HG02885 (cell line): ENCODE measurements at regions not wholly inside any gene's neighbourhood (a gene's known extent, or its start where the extent isn't known, plus 50 kb on each side); places are given as distances from the start of the nearest gene placed in this dataset.
"Not testable (repeated sequence)": the region's sequence is repeated elsewhere in the genome, so short reads cannot be mapped to it uniquely, and the experiment has no call there.

Experiments used
- ATAC-seq: cut with Tn5 transposase; IDR thresholded peaks from one replicate; pipeline ENCODE4 v1.9.1; 2021; ENCODE audit warnings: mild to moderate bottlenecking; ENCODE audit not compliant: unreplicated experiment, poor library complexity

DNA sequence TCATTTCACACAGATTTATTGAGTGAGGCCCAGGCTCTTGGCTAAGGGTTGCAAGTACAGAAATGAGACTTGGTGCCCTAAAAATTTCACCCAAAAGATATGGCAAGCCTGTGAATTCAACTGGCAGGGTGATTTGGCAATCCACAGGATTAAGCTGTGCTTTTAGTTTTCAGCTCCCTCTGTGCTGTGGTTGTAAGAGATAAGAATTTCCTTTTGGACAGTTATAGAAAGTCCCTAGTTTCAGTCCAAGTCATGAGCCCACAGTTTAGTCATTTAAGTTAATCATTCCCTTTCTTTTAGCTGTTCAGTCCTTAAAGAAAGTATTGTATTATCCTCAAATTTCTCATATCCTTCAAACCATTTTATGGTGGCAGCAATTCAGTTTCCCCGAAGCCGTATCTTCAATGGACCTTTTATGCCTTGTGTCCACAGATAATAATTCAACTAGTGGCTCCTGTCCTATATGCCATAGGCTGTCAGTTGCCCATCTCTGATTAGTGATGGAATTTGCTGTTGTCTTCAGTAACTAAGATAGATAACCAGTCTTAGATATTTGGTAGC lies 73.4 kb upstream of the NAMPT start:
- ATAC-seq: no peak

DNA sequence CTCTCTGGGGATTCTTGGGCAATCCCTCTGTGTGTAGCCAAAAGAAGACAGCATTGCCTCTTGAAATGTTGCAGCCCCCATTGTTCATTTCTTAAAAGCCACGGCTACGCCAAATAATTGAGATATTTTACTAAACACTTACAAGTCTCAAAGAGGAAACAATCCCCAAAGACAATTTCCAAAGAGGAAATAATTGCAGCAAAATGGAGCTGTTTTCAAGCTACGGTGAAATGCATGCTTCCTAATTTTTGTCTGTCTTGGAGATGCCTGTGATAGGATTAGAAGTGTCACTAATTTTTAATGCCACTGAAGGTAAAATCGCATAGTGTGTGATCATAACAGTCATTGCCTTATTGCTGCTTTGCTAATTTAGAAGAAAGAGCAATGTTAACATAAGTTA lies 72.9 kb upstream of the NAMPT start:
- no peak for ATAC-seq

DNA sequence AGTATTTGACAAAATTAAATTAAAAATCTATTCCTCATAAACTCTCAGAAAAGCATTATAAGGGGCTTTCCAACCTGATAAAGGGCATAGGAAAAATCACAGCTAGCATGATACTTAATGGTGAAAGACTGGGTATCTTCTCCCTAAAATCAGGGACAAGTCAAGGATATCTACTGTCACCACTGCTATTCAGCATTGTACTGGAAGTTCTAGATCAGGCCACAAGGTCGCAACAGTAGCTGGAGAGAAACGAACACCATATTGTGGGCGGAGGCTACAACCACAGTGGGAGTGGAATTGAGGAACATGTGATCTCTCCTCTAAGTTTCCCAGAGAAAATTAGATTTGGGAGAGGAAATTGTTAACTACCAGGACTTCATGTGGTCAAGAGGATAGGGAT lies 70.0 kb upstream of the NAMPT start:
- no peak for ATAC-seq

DNA sequence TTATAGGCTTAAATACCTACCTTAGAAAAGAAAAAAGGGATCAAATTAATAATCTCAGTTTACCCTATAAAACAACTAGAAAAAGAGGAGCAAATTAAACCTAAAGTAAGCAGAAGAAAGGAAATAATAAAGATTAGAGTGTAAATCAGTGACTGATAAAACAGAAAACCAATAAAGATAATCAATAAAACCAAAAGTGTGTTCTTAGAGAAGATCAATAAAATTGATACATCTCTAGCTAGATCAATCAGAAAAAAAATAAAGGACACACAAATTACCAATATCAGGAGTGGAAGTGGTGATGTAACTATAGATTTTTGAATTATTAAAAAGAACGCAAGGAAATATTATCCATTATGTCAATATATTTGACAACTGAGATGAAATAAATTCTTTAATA lies 69.2 kb upstream of the NAMPT start:
- no peak for ATAC-seq

DNA sequence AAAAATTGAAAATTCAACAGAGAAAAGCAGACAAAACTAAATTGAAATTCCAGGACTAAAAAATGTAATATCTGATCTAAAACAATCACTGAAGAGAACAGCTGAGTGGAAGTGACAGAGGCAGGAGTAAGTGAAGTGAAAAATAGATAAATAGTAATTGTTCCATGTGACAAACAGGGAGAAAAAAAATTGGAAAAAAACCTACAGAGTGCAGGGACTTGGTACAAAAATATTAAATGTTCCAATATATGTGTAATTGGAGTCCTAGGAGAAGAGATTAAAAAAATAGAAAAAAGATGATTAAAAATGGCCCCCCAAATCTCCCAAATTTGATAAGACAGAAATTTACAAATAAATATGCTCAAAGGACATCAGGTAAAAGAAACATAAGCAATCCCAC lies 63.4 kb upstream of the NAMPT start:
- ATAC-seq: no peak

DNA sequence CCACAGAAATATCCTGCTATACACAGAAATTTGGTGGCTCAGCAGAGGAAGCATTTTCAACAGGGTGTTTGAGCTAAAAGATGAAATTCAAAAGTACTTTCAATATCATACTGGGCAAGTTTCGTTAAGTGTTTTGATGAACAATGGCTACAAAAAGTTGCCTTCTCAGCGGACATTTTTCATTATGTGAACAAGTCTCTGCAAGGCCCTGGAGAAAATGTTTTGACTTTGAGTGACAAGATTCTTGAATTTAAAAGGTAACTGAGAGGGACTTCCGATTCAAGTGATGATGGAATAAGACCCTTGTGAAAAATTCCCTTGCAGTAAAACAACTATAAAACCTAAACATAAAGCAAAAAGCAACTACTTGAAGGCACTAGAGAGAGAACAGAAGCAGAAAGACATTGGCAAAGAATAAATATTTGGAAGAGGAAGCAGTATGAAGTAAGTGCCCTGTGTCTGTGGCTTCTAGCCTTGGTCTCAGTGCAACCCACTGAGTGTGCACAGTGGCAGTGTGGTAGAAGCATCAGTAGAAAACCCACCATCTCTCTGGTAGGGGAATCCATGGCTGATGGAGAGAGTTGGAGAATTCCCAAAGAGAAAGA lies 62.5 kb upstream of the NAMPT start:
- ATAC-seq: no peak

DNA sequence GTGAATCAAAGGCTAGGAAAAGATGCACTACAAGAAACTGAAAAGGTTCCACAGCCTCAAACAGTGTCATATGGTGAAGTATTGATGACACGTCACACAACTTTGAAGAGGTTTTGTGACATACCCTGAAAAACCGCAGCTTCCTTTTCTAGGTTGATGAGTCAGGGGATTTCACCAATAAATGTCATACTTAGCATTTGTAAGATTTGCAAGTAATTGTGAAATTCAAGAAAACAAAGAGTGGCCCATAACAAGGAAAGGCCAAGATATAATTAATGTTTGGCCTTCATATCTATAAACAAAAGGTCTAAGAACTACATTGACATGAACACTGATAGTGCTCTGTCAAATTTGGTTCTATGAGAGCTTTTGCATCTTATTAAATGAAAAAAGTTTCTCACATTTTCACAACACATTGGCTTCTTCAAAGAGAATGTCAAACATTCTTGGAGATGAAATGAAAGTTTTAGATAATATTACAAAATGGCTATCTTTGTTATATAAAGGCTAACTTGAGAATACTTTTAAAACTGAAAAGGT lies 62.0 kb upstream of the NAMPT start:
- ATAC-seq: peak; percentile 97

DNA sequence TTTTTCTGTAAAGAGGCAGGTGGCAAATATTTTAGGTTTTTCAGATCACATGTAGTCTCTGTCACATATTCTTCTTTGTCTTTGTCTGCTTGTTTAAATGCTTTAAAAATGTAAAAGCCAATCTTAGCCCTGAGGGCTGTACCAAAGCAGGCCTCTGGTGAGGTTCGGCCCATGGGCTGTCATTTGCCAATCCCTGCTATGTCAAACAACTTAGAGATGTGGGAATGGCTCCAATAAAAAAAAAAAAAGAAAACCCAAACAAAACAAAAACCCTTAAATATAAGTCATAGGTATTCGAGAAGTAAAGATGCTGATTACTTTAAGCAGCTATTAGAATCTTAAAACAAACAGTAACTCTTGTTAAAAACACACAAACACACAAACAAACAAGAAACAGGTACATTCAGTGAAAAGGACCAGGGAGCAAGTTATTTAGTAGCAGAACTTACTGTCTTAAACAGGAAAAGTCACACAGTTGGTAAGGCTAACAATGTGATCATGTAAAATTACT lies 61.4 kb upstream of the NAMPT start:
- ATAC-seq: no peak

DNA sequence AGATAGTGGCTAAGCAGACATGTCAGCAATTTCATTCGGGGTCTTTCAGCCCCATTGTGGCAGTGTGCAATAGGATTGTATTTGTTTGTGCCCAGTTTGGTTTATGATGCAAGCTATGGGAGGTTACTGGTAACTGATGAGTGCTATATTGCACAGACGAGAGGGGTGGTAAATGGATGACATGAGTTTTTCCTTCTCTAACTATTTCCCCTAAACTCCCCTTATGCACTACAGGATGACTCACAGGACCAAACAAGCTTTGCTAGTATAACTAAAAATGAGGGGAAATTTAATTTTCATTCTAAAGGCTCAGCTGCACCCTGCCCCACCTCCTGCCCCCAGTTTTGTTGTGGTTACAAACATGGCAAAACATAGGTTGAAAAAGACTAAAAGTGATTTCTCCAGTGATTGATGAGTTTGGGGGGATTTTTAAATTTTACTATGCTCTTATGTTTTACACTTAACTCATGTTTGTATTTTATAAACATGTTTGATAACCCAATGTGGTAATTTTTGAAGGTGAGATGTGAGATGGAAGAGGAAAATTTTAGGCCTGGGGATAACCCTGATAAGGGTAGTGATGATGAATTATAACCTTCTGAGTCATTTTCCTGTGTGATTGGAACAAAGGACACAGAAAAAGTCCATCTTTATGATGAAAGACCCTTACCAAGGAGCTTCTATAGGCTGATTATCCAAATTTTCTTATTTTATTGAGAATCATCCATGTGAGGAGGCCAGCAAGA lies 60.8 kb upstream of the NAMPT start:
- ATAC-seq: no peak

DNA sequence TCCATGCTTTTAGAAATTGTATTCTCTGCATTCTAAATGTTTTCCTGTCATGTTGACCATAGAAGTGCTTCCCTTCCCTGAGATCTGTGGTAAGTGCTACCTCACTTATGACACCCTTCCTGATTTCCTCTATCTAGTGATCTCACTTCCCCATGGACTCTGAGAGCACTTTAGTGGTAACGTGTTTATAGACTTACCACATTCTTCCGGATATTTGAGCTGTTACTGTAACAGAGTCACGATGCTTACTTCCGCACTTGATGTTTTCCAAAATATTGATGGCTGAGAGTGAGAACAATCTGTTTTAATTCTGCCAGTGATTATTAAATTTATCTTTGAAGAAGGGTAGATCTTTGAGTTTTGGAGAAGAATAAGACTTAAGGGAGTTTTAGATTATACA lies 60.1 kb upstream of the NAMPT start:
- no peak for ATAC-seq

DNA sequence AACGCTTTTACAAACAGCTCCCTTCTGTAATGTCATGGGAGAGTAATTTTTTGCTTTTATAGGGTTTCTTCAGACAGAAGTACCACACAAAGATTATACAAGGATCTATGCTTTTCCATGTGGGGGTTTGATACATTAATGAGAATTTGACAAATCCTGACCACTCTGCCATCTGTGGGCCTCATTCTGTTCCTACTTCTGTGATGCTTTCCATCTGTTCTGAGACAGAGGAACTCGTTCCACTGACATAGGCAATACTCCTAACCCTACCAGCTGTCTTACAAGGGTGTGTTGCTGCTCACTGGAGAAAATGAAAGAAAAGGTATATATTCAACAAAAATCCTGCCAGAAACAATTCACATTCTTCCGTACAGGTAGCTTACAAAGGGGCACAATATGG lies 59.4 kb upstream of the NAMPT start:
- no peak for ATAC-seq

DNA sequence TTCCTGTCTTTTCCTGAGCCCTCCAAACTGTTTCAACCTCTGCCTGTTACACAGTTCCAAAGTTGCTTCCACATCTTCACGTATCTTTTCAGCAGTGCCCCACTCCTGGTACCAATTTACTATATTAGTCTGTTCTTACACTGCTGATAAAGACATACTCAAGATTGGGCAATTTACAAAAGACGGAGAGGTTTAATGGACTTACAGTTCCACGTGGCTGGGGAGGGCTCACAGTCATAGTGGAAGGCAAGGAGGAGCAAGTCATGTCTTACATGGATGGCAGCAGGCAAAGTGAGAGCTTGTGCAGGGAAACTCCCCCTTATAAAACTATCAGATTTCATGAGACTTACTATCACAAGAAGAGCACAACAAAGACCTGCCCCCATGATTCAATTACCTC lies 57.3 kb upstream of the NAMPT start:
- not testable (repeated sequence) for ATAC-seq

DNA sequence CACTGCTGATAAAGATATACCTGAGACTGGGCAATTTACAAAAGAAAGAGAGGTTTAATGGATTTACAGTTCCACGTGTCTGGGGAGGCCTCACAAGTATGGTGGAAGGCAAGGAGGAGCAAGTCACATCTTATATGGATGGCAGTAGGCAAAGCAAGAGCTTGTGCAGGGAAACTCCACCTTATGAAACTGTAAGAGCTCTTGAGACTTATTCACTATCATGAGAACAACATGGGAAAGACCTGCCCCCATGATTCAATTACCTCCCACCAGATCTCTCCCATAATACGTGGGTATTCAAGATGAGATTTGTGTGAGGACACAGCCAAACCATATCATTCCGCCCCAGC lies 55.4 kb upstream of the NAMPT start:
- ATAC-seq: not testable (repeated sequence)

DNA sequence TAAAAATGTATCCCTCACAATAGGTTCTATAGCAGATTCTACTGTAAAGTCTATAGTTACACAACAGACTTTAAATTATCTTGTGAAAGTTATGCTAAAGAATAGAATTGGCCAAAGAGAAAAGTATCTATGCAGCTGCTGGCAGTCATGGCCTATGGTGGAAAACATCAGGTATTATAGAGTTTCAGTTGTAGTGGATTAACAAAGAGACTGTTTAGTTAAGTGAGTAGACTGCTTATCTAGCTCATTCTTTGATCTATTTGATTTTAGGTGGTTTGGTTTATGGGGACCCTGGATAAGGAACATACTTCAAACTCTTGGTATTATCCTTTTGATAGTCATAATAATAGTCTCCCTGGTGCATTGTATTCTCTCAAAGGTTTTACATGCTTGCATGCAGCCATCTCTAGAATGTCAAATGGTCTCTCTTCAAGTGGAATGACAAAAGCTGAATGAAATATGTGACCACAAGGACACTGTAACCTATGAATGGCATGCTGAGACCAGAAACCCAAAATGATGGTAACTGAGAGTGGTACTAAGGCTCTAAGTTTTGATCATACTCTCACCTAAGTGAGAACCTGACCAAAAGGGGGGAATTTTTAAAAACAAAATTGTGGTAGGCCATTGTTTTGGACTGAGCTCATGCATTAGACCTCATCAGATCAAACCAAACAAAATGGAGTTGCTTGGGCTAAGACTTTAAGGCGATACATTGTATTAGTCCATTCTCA lies 54.9 kb upstream of the NAMPT start:
- no peak for ATAC-seq

DNA sequence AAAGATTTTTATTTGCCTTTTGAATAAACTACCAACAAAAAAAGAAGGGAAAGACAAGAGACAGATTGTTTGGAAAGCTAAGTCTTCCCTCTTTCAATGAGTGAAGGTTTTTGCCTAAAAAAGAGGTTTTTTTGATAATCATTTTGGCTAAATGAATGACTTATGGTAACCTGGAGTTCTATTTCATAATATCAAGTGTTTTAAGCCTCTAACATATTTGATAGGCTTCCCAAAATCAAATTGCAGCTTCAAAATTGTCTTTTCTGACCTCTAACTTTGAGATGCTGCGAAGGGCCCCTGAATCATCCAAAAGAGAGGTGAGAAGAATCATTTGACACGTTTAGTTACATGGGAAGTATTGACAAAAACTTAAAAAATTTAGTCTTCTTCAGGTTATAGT lies 53.0 kb upstream of the NAMPT start:
- no peak for ATAC-seq

DNA sequence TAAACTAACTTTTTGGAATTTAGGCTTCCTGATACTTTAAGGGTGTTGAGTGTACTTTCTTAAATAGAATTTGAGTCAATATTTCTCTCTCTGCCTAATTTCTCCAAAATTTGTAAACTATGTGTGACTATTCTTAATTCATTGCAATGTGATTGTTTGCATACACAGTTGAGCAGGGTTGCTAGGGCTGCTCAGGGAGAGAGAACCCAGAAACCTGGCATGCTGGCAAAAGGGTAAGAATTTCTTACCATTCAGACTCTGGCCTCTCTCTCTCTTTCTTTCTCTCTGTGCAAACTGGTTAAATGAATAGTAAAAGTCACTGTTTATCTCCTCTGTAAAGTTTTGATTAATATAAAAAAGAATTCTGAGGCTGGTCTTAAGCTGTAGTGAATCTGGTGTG lies 51.0 kb upstream of the NAMPT start:
- no peak for ATAC-seq
